ENCODE measurements at regions not wholly inside any gene's neighbourhood (a gene's known extent, or its start where the extent isn't known, plus 50 kb on each side); places are given as distances from the start of the nearest gene placed in this dataset.

DNA sequence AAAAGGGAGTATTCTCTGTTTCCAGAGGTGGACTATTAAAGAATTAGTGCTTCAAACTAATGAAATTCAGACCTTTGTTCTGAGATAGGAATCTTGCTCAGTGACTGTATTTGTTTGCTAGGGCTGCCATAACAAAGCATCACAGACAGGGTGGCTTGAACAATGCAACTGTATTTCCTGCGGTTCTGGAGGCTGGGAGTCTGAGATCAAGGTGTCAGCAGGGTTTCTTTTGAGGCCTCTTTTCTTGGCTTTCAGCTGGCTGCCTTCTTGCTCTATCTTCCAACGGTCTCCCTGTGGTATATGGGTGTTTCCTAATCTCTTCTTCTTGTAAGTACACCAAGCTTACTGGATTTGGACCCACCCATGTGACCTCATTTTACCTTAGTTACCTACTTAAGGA, 264.6 kb upstream of the PROX1 start:
- TF ChIP-seq YY1 (IDR thresholded peaks at IDR 0.05; ENCODE audit: insufficient read depth, insufficient read length): no peak
- TF ChIP-seq SUZ12 (IDR thresholded peaks at IDR 0.05; ENCODE audit: extremely low read depth, insufficient read depth, insufficient read length): no peak
- no peak for TF ChIP-seq ZNF274 (IDR thresholded peaks at IDR 0.05; ENCODE audit: low read depth, low read length)
